GM11168 (cell line): ENCODE measurements at regions not wholly inside any gene's neighbourhood (a gene's known extent, or its start where the extent isn't known, plus 50 kb on each side); places are given as distances from the start of the nearest gene placed in this dataset.

Source experiments
- in situ Hi-C: fragments of 300-500 bp; cut with MboI; formaldehyde crosslinking; loops from one replicate; pipeline ENCODE4 v1.12.0; 2022; ENCODE audit warnings: low sequenced_read_pairs; ENCODE audit not compliant: unreplicated experiment

- in situ Hi-C loops: no loop called here
Observed at GRCh38 chr3:34218706-34219385, 420.4 kb downstream of the PDCD6IP start.

GRCh38 chr3:34219556-34219955, 421.1 kb downstream of the PDCD6IP start:
- in situ Hi-C loops: no loop called here

GRCh38 chr3:34225821-34226366, 427.5 kb downstream of the PDCD6IP start:
- in situ Hi-C loops: no loop called here

GRCh38 chr3:34229876-34230275, 431.4 kb downstream of the PDCD6IP start:
- in situ Hi-C loops: no loop called here

DNA sequence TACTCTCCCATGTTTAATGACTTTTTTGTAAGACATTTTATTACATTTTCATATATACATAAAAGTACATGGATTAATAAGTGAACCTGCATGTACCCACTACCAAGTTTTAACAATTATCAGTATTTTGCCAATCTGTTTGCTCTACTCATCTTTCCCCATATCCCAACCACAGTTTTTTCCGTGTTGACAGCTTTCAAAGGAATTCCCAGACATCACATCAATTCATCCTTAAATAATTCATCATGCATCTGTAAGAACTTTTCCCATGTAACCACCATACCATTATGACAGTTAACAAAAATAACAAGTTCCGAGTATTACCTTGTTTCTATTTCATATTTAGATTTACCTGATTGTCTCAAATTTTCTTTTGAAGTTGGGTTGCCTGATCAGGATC, 436.7 kb downstream of the PDCD6IP start:
- in situ Hi-C loops: no loop called here

DNA sequence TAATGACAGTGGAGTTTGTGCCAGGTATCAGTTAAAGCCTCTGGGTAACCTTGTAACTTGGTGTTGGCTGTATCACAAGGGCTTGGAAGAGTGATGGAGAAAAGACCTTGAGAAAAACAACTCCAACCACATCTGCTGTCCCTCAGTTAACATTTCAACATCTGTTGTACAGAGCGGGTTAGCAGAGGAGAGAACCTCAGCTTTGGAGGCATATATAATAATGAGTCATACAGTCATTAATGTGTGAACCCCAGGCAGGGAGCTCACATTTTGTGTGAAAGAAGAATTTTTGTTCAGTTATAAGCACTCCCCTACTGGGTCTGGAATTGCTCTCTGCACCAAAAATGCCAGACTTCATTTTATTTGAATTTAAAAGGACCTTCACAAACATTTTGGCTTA, 439.5 kb downstream of the PDCD6IP start:
- in situ Hi-C loops: no loop called here

DNA sequence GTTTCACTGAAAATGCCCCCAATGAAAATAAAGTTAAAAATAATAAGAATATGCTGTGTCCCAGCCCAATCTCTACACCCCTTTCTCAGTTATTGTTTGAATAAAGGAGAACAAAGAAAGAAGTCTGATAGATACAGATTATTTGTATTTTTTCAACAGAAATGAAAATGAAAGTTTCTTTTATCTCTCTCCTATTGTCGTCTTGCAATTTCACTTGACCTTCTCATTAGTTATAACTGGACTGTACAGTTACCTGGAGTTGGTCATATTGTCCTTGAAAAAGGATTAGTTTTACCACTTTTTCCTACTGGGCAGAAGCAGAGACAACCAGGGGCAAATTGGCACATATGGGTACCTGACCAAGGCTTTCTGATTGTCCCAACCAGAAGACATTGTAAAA, 440.0 kb downstream of the PDCD6IP start:
- in situ Hi-C loops: no loop called here

DNA sequence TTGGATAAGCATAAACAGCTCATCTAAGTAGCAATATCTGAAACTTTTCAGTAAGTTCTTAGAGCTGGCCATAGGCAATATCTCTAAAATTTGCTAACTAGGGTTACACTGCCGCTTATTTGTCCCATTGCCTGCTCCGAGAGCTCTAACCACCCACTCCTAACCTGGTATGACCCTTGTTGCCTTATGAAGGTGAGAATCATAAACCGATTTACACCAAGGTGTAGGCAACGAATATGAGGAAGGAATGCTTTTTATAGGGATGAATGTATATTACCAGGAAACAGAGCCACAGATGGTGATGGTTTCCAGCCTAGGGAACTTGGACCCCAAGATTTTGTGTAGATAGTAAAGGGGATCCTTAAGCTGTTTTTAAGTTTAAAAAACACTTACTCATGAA, 440.9 kb downstream of the PDCD6IP start:
- in situ Hi-C loops: no loop called here

DNA sequence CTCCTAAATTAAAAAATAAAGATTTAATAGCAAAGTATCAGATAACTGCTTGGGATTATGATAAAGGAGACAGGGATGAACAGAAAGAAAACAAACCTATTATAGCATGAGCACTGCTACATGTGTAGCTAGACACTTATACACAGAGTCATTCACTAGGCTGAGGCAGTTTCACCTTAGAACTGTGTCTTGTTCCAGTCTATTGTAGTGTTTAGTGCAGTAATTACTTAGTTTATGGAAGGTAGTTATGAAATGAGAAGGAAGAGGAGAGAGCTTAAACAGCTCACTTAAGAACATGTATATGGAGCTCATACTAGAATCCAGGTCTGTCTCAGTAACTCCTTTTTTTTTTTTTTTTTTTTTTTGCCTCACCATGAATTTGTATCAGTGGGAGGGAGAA, 441.4 kb downstream of the PDCD6IP start:
- in situ Hi-C loops: no loop called here

- in situ Hi-C loops: no loop called here
Observed at GRCh38 chr3:34247401-34247800, 449.0 kb downstream of the PDCD6IP start.

- in situ Hi-C loops: no loop called here
Observed at GRCh38 chr3:34248352-34248751, 449.9 kb downstream of the PDCD6IP start.

DNA sequence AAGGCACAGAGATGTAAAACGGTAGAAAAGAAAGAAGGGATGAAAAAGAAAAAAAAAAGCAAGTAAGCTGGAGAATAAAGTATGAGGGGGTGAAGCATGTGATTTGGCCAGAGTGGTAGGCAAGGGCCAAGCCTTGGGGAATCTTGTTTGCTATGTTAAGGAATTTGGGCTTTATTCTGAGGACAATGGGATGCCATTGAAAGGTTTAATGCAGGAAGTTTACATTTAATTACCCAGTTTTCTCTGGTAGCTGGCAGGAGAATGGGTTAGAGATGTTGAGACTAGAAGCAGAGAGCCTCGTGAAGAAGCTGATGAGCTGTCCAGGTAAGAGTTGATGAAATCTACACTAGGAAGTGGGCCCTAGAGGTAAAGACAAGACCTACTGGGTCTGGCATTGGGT, 455.9 kb downstream of the PDCD6IP start:
- in situ Hi-C loops: loop anchor here (25.0 kb wide), 1 partner anchor 367 kb away; no protein-coding TSS in a partner anchor

GRCh38 chr3:34256021-34256420, 457.6 kb downstream of the PDCD6IP start:
- in situ Hi-C loops: loop anchor here (25.0 kb wide), 1 partner anchor 369 kb away; no protein-coding TSS in a partner anchor

- in situ Hi-C loops: loop anchor here (25.0 kb wide), 1 partner anchor 369 kb away; no protein-coding TSS in a partner anchor
Observed at GRCh38 chr3:34256791-34257190, 458.4 kb downstream of the PDCD6IP start.

DNA sequence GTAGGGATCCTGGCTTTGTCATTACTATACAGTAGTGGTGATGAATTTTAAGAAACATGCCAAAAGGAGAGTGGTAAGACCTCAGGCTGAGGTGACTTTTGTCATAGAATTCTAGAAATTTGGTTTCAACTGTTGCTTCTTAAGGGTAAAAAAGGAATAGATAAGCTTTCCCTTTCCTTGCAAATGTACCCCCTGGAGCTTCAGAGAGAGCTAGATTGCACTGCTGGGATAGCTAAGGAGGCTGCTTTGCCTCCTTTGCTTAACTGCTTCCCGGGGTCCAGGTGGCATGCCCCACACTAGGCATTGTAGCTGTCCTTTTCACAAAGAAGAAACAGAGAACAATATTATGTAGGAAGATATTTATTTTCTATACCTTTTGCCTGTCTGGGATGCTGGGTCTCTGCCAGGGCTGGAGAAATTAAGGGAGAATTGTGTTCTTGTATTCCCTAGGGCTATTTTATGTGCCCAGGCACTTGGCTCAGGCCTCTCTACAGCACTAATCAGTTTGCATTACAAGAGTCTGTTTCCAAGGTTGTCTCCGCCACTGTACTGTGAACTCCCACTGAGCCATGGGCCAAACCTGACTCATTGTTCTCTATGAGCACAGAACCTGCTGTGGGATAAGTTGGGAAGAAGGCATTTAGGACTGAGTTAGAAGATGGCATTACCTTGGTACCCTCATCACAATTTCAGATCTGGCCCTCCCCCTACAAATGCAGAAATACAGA, 460.0 kb downstream of the PDCD6IP start:
- in situ Hi-C loops: loop anchor here (25.0 kb wide), 1 partner anchor 371 kb away; no protein-coding TSS in a partner anchor

- in situ Hi-C loops: loop anchor here (25.0 kb wide), 1 partner anchor 373 kb away; no protein-coding TSS in a partner anchor
Observed at GRCh38 chr3:34260271-34261000, 462.0 kb downstream of the PDCD6IP start.

- in situ Hi-C loops: loop anchor here (25.0 kb wide), 1 partner anchor 374 kb away; no protein-coding TSS in a partner anchor
Observed at GRCh38 chr3:34261001-34261385, 462.6 kb downstream of the PDCD6IP start.

GRCh38 chr3:34263101-34263621, 464.7 kb downstream of the PDCD6IP start:
- in situ Hi-C loops: loop anchor here (25.0 kb wide), 1 partner anchor 376 kb away; no protein-coding TSS in a partner anchor

DNA sequence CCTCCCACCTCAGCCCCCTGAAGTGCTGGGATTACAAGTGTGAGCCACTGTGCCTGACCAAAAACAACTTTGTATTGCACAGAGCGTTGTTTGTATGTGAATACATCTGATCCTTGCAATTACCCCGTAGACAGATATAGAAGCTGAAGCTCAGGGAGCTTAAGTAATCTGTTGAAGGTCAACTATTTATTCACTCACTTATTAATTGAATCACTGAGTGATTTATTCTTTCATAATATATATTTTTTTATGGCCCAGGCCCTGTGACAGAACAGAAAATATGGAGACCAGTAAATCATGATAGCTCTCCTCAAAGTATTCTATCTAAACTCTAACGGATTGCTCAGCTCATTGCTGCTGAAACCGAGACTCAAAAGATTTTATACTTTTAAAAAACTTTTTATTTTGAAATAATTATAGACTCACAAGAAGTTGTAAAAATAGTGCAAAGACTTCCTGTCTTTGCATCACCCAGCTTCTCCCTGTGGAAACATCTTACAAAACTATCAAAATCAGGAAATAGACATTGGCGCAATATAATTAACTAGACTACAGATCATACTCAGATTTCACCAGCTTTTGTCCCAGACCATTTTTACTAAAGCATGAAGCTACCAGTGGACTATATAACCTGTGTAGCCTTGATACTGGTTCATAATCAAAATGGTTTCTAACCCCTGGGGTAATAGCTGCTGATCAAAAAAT, 466.1 kb downstream of the PDCD6IP start:
- in situ Hi-C loops: loop anchor here (25.0 kb wide), 1 partner anchor 377 kb away; no protein-coding TSS in a partner anchor
